GM12878 (cell line): ENCODE measurements at regions not wholly inside any gene's neighbourhood (a gene's known extent, or its start where the extent isn't known, plus 50 kb on each side); places are given as distances from the start of the nearest gene placed in this dataset.

Experiments used
- ATAC-seq: fragments of 200-7000 bp; cut with Tn5 transposase; 3 replicates; pipeline ENCODE4 v1.9.1; 2020; ENCODE audit warnings: mild to moderate bottlenecking, moderate library complexity
- BruUV-seq: library from RNA; stranded (reverse); fragments of 400-500 nt; replicated peaks from 2 replicates; lab custom pipeline; 2021; lab: Mats Ljungman, UMichigan
- CTCF ChIA-PET: fragments of 300-600 bp; sonication (Branson Sonifier 250); formaldehyde crosslinking; extraction: SDS; loops from one replicate; lab custom pipeline; 2021; ENCODE audit warnings: inconsistent platforms; lab: Yijun Ruan, JAX
- POLR2A ChIA-PET: fragments of 350-600 bp; formaldehyde crosslinking; extraction: SDS; loops from one replicate; lab custom pipeline; 2021; ENCODE audit warnings: inconsistent platforms; lab: Charles Lee
- RAD21 ChIA-PET: fragments of 300-600 bp; sonication (Branson Sonifier 250); formaldehyde crosslinking; loops from one replicate; lab custom pipeline; 2023; ENCODE audit warnings: antibody characterized with exemption; ENCODE audit not compliant: unreplicated experiment; lab: Charles Lee
- SMC1A ChIA-PET: fragments of 300-600 bp; sonication (Branson Sonifier 250); formaldehyde crosslinking; loops from one replicate; lab custom pipeline; 2023; ENCODE audit not compliant: unreplicated experiment, uncharacterized antibody; lab: Charles Lee
- DNase-seq: peaks from one replicate; pipeline ENCODE4 v3.0.0-alpha.2; 2011; ENCODE audit warnings: low read depth, low spot score
- FAIRE-seq: peaks from 3 replicates; lab custom pipeline; 2011; peaks lifted over from hg19 to GRCh38; lab: Jason Lieb, UNC
- H2AFZ ChIP-seq: 2 replicates; pipeline ENCODE4 v1.6.0; 2011; ENCODE audit warnings: low read depth, low read length, control low read depth; ENCODE audit not compliant: control insufficient read depth
- H3K27ac ChIP-seq: 2 replicates; pipeline ENCODE4 v1.5.1; 2011; ENCODE audit warnings: control low read depth; ENCODE audit not compliant: control insufficient read depth, insufficient read depth
- H3K27me3 ChIP-seq, 2 experiments: replicated peaks in 1 of 2; 2 replicates each; pipeline versions ENCODE4 v1.6.0 to v1.6.1; 2011; ENCODE audit warnings: low read length in 1 of 2; ENCODE audit not compliant: control insufficient read depth in 2 of 2, insufficient read depth in 2 of 2
- H3K36me3 ChIP-seq, 2 experiments: 2 replicates each; pipeline ENCODE4 v1.5.1; 2011; ENCODE audit warnings: low read length in 1 of 2; ENCODE audit not compliant: control insufficient read depth in 2 of 2, insufficient read depth in 2 of 2
- H3K4me1 ChIP-seq: 2 replicates; pipeline ENCODE4 v1.6.1; 2011; ENCODE audit warnings: mild to moderate bottlenecking, low read length, moderate library complexity, mixed read lengths; ENCODE audit not compliant: control insufficient read depth, insufficient read depth
- H3K4me2 ChIP-seq: 2 replicates; pipeline ENCODE4 v1.6.0; 2011; ENCODE audit warnings: control low read depth; ENCODE audit not compliant: control insufficient read depth, insufficient read depth
- H3K4me3 ChIP-seq: fragments of 200-600 bp; sonication (generic); 2 replicates; pipeline ENCODE4 v1.5.1; 2016
- H3K79me2 ChIP-seq: 2 replicates; pipeline ENCODE4 v1.6.0; 2011; ENCODE audit warnings: low read length; ENCODE audit not compliant: control insufficient read depth, insufficient read depth
- H3K9ac ChIP-seq: 2 replicates; pipeline ENCODE4 v1.8.0; 2011; ENCODE audit warnings: low read length, control low read depth, mixed read lengths; ENCODE audit not compliant: control insufficient read depth, insufficient read depth
- H3K9me3 ChIP-seq: replicated peaks from 3 replicates; pipeline ENCODE4 v1.5.1; 2011; ENCODE audit warnings: mild to moderate bottlenecking, low read length; ENCODE audit not compliant: control insufficient read depth, insufficient read depth
- H4K20me1 ChIP-seq: 2 replicates; pipeline ENCODE4 v1.6.0; 2011; ENCODE audit not compliant: control insufficient read depth, insufficient read depth
- CHD2 ChIP-seq: IDR thresholded peaks from 2 replicates; pipeline ENCODE4 v1.6.1; 2011; ENCODE audit warnings: low read depth, low read length, improper control_type of control experiment, borderline replicate concordance
- E2F4 ChIP-seq: IDR thresholded peaks from 2 replicates; pipeline ENCODE4 v1.6.1; 2012; ENCODE audit warnings: low read depth, low read length, improper control_type of control experiment
- GABPA ChIP-seq: IDR thresholded peaks from 2 replicates; pipeline ENCODE4 v1.6.1; 2014; ENCODE audit warnings: antibody characterized with exemption, low read depth, mild to moderate bottlenecking, inconsistent platforms
- HDAC6 ChIP-seq: fragments of 200-600 bp; sonication (generic); IDR thresholded peaks from one replicate; pipeline ENCODE4 v1.8.0; 2017; ENCODE audit warnings: antibody characterized with exemption; ENCODE audit not compliant: unreplicated experiment
- IRF5 ChIP-seq: fragments of 450-650 bp; IDR thresholded peaks from 2 replicates; pipeline ENCODE4 v1.6.1; 2017; ENCODE audit warnings: borderline replicate concordance
- MTA2 ChIP-seq: fragments of 450-650 bp; IDR thresholded peaks from 2 replicates; pipeline ENCODE4 v1.6.1; 2016; ENCODE audit warnings: low read depth, mild to moderate bottlenecking, moderate library complexity
- NFIC ChIP-seq: IDR thresholded peaks from 2 replicates; pipeline ENCODE4 v1.6.1; 2012; ENCODE audit warnings: low read depth, mild to moderate bottlenecking, inconsistent platforms, low read length, moderate library complexity
- RUNX3 ChIP-seq: IDR thresholded peaks from 2 replicates; pipeline ENCODE4 v1.6.1; 2012; ENCODE audit warnings: low read length, inconsistent platforms
- STAT3 ChIP-seq: IDR thresholded peaks from 2 replicates; pipeline ENCODE4 v1.6.1; 2011; ENCODE audit warnings: low read depth, low read length, improper control_type of control experiment
- TAF1 ChIP-seq: IDR thresholded peaks from 2 replicates; pipeline ENCODE4 v1.6.1; 2011; ENCODE audit warnings: mild to moderate bottlenecking, low read depth, low read length, borderline replicate concordance
- USF1 ChIP-seq: IDR thresholded peaks from 2 replicates; pipeline ENCODE4 v1.6.1; 2011; ENCODE audit warnings: borderline replicate concordance, low read depth, mild to moderate bottlenecking, moderate library complexity, mixed read lengths, low read length; ENCODE audit not compliant: insufficient read depth; ENCODE audit errors: extremely low read length
- ZNF274 ChIP-seq: IDR thresholded peaks from one replicate; pipeline ENCODE4 v1.8.0; 2011; ENCODE audit not compliant: insufficient read length, insufficient read depth
- WGBS: methylation state at CpG from one replicate; pipeline ENCODE4 v1.1.6; 2016; ENCODE audit warnings: low lambda C conversion rate; ENCODE audit not compliant: insufficient replicate concordance, insufficient coverage; ENCODE audit errors: missing lambda C conversion rate; 5-methylcytosine and 5-hydroxymethylcytosine counted together
- in situ Hi-C: fragments of 300-500 bp; cut with MboI; formaldehyde crosslinking; loops from 9 replicates; pipeline ENCODE4 v1.14.3; 2018; ENCODE audit warnings: mixed read lengths
- intact Hi-C: fragments of 100-400 bp; cut with micrococcal nuclease; formaldehyde crosslinking; loops from one replicate; pipeline ENCODE4 v1.14.2; 2022; ENCODE audit not compliant: unreplicated experiment

- Histone ChIP-seq H3K27me3 (no peaks in the 10 kb centered on the region), H4K20me1 (no peaks in the 10 kb centered on the region), H3K4me2 (no peak overlapping the region), H3K4me3 (no peak overlapping the region), H3K27ac (no peak overlapping the region), H3K79me2 (no peaks in the 10 kb centered on the region), H3K4me1 (no peaks in the 10 kb centered on the region), H3K9ac (no peak overlapping the region), H3K9me3 (no peaks in the 10 kb centered on the region), H3K36me3 (no peaks in the 10 kb centered on the region), H2AFZ (no peak overlapping the region)
- POLR2A ChIA-PET, result no interaction called here
- WGBS, result 67% methylated on average over 4 of the region's 4 CpGs
- RAD21 ChIA-PET, result no interaction called here
- ATAC-seq (no peak), FAIRE-seq (no peak), DNase-seq (no peak)
- no TSS peak for BruUV-seq
- CTCF ChIA-PET, result no interaction called here
- intact Hi-C loops, result no loop called here
- in situ Hi-C loops, result no loop called here
- SMC1A ChIA-PET, result no interaction called here
- TF ChIP-seq MTA2 (peak; percentile 22; the same call in 1 of the 2 replicates), E2F4 (no peak)
These were observed 385.8 kb upstream of the GRM3 start for GRCh38 chr7:86257894-86258293.

GRCh38 chr7:86252406-86252805 is 391.3 kb upstream of the GRM3 start:
- Histone ChIP-seq H3K9ac (no peak overlapping the region), H2AFZ (no peak overlapping the region), H3K9me3 (no peaks in the 10 kb centered on the region), H3K36me3 (no peaks in the 10 kb centered on the region), H3K27ac (no peak overlapping the region), H3K4me1 (no peaks in the 10 kb centered on the region), H4K20me1 (no peaks in the 10 kb centered on the region), H3K4me2 (no peak overlapping the region), H3K79me2 (no peaks in the 10 kb centered on the region), H3K4me3 (no peak overlapping the region), H3K27me3 (no peaks in the 10 kb centered on the region)
- no peak for FAIRE-seq
- no peak for TF ChIP-seq RUNX3
- TF ChIP-seq STAT3, result no peak
- TF ChIP-seq E2F4, result no peak
- no peak for TF ChIP-seq CHD2
- no peak for TF ChIP-seq NFIC
- TF ChIP-seq ZNF274, result no peak
- no peak for TF ChIP-seq TAF1
- TF ChIP-seq HDAC6, result no peak
- no peak for TF ChIP-seq GABPA
- no peak for TF ChIP-seq IRF5
- TF ChIP-seq USF1, result no peak
- no peak for ATAC-seq
- intact Hi-C loops, result no loop called here
- RAD21 ChIA-PET, result no interaction called here
- 70% methylated on average over 2 of the region's 2 CpGs for WGBS
- SMC1A ChIA-PET, result no interaction called here
- BruUV-seq, result no TSS peak
- POLR2A ChIA-PET, result no interaction called here
- in situ Hi-C loops, result no loop called here
- DNase-seq, result no peak
- CTCF ChIA-PET, result interaction anchor here (0.7 kb wide), 3 partner anchors 8 to 1186 kb away, joined by 3 read pairs; no protein-coding TSS in a partner anchor
